ENCODE measurements at regions not wholly inside any gene's neighbourhood (a gene's known extent, or its start where the extent isn't known, plus 50 kb on each side); places are given as distances from the start of the nearest gene placed in this dataset.

GRCh38 chr11:109071262-109071661, 350.7 kb upstream of the C11orf87 start:
- ChIA-PET POLR2A (no interaction called here), CTCF (no interaction called here)
- no peak for DNase-seq (ENCODE audit: extremely low spot score)
- TF ChIP-seq TARDBP (IDR thresholded peaks at IDR 0.05) (no peak), BHLHE40 (IDR thresholded peaks at IDR 0.05; ENCODE audit: borderline replicate concordance) (no peak)

GRCh38 chr11:109071712-109072524, 350.1 kb upstream of the C11orf87 start:
- POLR2A ChIA-PET = no interaction called here
- no peak for DNase-seq (ENCODE audit: extremely low spot score)
- CTCF ChIA-PET = no interaction called here
- TF ChIP-seq NFRKB (IDR thresholded peaks at IDR 0.05) = no peak
- TF ChIP-seq HDGF (IDR thresholded peaks at IDR 0.05; ENCODE audit: borderline replicate concordance) = no peak
- no peak for TF ChIP-seq LEF1 (IDR thresholded peaks at IDR 0.05; ENCODE audit: borderline replicate concordance)
- no peak for TF ChIP-seq CTBP1 (IDR thresholded peaks at IDR 0.05; ENCODE audit: borderline replicate concordance)
- TF ChIP-seq BHLHE40 (IDR thresholded peaks at IDR 0.05; ENCODE audit: borderline replicate concordance) = no peak
- no peak for TF ChIP-seq FOXK2 (IDR thresholded peaks at IDR 0.05)
- TF ChIP-seq FOXA1 (IDR thresholded peaks at IDR 0.05) = no peak
- no peak for TF ChIP-seq SUZ12 (IDR thresholded peaks at IDR 0.05)
- TF ChIP-seq ELF4 (IDR thresholded peaks at IDR 0.05) = no peak
- no peak for TF ChIP-seq FOXM1 (IDR thresholded peaks at IDR 0.05; ENCODE audit: borderline replicate concordance)
- TF ChIP-seq TARDBP (IDR thresholded peaks at IDR 0.05) = no peak
- TF ChIP-seq SP1 (IDR thresholded peaks at IDR 0.05) = no peak
- TF ChIP-seq L3MBTL2 (conservative IDR thresholded peaks at IDR 0.05) = no peak
- no peak for TF ChIP-seq ARNT (IDR thresholded peaks at IDR 0.05)
- TF ChIP-seq ZNF384 (IDR thresholded peaks at IDR 0.05) = no peak
- TF ChIP-seq, protein P1, sequence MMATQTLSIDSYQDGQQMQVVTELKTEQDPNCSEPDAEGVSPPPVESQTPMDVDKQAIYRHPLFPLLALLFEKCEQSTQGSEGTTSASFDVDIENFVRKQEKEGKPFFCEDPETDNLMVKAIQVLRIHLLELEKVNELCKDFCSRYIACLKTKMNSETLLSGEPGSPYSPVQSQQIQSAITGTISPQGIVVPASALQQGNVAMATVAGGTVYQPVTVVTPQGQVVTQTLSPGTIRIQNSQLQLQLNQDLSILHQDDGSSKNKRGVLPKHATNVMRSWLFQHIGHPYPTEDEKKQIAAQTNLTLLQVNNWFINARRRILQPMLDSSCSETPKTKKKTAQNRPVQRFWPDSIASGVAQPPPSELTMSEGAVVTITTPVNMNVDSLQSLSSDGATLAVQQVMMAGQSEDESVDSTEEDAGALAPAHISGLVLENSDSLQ (IDR thresholded peaks at IDR 0.05) = no peak

- ChIA-PET CTCF (no interaction called here), POLR2A (no interaction called here)
- TF ChIP-seq BHLHE40 (IDR thresholded peaks at IDR 0.05; ENCODE audit: borderline replicate concordance) = no peak
- no peak for TF ChIP-seq HDGF (IDR thresholded peaks at IDR 0.05; ENCODE audit: borderline replicate concordance)
- no peak for TF ChIP-seq FOXM1 (IDR thresholded peaks at IDR 0.05; ENCODE audit: borderline replicate concordance)
- no peak for TF ChIP-seq LEF1 (IDR thresholded peaks at IDR 0.05; ENCODE audit: borderline replicate concordance)
- TF ChIP-seq, protein P1 (IDR thresholded peaks at IDR 0.05) = no peak
- no peak for TF ChIP-seq NFRKB (IDR thresholded peaks at IDR 0.05)
- no peak for TF ChIP-seq ELF4 (IDR thresholded peaks at IDR 0.05)
- no peak for TF ChIP-seq CTBP1 (IDR thresholded peaks at IDR 0.05; ENCODE audit: borderline replicate concordance)
- TF ChIP-seq FOXA1 (IDR thresholded peaks at IDR 0.05) = no peak
- no peak for DNase-seq (ENCODE audit: extremely low spot score)
Measured at GRCh38 chr11:109073032-109073822, 348.8 kb upstream of the C11orf87 start.

DNA sequence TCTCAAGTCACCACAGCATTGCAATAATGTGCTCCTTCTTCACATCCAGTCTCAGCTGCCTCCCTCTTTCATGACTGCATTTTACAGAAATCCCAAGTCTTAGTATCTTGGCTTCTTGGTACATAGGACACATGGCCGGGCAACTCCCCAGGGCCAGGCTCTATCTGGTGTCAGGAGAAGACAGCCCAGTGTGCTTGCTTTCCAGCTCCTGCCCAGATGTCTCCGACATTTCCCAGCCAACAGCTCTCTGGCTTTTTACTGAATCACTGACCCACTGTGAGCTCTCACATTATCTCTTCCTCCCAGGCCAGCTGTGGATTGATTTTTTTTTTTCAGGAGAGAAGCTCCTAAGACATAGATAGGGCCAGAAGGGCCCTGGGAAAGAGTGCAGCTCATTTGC, 346.0 kb upstream of the C11orf87 start:
- ChIA-PET CTCF (no interaction called here), POLR2A (no interaction called here)
- TF ChIP-seq ZNF384 (IDR thresholded peaks at IDR 0.05) (no peak), TARDBP (IDR thresholded peaks at IDR 0.05) (no peak), ELF4 (IDR thresholded peaks at IDR 0.05) (no peak), CTBP1 (IDR thresholded peaks at IDR 0.05; ENCODE audit: borderline replicate concordance) (no peak), HDGF (IDR thresholded peaks at IDR 0.05; ENCODE audit: borderline replicate concordance) (no peak), LEF1 (IDR thresholded peaks at IDR 0.05; ENCODE audit: borderline replicate concordance) (no peak), SUZ12 (IDR thresholded peaks at IDR 0.05) (no peak), ARNT (IDR thresholded peaks at IDR 0.05) (no peak)
- TF ChIP-seq, protein P1 (IDR thresholded peaks at IDR 0.05) = no peak
- no peak for DNase-seq (ENCODE audit: extremely low spot score)

GRCh38 chr11:109076870-109077269, 345.1 kb upstream of the C11orf87 start:
- TF ChIP-seq SP1 (IDR thresholded peaks at IDR 0.05) (no peak), NFRKB (IDR thresholded peaks at IDR 0.05) (no peak), L3MBTL2 (conservative IDR thresholded peaks at IDR 0.05) (no peak), ZNF384 (IDR thresholded peaks at IDR 0.05) (no peak), HDGF (IDR thresholded peaks at IDR 0.05; ENCODE audit: borderline replicate concordance) (no peak), LEF1 (IDR thresholded peaks at IDR 0.05; ENCODE audit: borderline replicate concordance) (no peak), FOXA1 (IDR thresholded peaks at IDR 0.05) (no peak), TARDBP (IDR thresholded peaks at IDR 0.05) (no peak), SUZ12 (IDR thresholded peaks at IDR 0.05) (no peak), CTBP1 (IDR thresholded peaks at IDR 0.05; ENCODE audit: borderline replicate concordance) (no peak), FOXK2 (IDR thresholded peaks at IDR 0.05) (no peak), ELF4 (IDR thresholded peaks at IDR 0.05) (no peak)
- TF ChIP-seq, protein P1 (IDR thresholded peaks at IDR 0.05) = no peak
- CTCF ChIA-PET = no interaction called here
- POLR2A ChIA-PET = no interaction called here
- no peak for DNase-seq (ENCODE audit: extremely low spot score)
